Mucosa of descending colon (tissue), 3 donors: ENCODE measurements at regions not wholly inside any gene's neighbourhood (a gene's known extent, or its start where the extent isn't known, plus 50 kb on each side); places are given as distances from the start of the nearest gene placed in this dataset.

Experiments
- ATAC-seq: fragments of 200-7000 bp; cut with Tn5 transposase; one replicate; pipeline ENCODE4 v1.9.1; 2020; ENCODE audit warnings: mild to moderate bottlenecking, moderate library complexity
- DNase-seq, 3 donors: peaks; one replicate each; pipeline ENCODE4 v3.0.0-alpha.2; 2020
- H3K36me3 ChIP-seq: fragments of 200-600 bp; one replicate; pipeline ENCODE4 v1.8.0; 2021; ENCODE audit warnings: low read depth, mild to moderate bottlenecking
- H3K4me1 ChIP-seq: fragments of 200-600 bp; one replicate; pipeline ENCODE4 v1.8.0; 2021; ENCODE audit warnings: low read depth, mild to moderate bottlenecking
- H3K4me3 ChIP-seq: fragments of 200-600 bp; one replicate; pipeline ENCODE4 v1.8.0; 2021; ENCODE audit warnings: mild to moderate bottlenecking
- H3K9me3 ChIP-seq: fragments of 200-600 bp; one replicate; pipeline ENCODE4 v1.8.0; 2021; ENCODE audit warnings: mild to moderate bottlenecking
- CTCF ChIP-seq: fragments of 200-600 bp; IDR thresholded peaks from one replicate; pipeline ENCODE4 v1.8.0; 2022; ENCODE audit warnings: antibody characterized with exemption, mild to moderate bottlenecking
- intact Hi-C, 2 donors: fragments of 100-400 bp; cut with DNase I in 1 of 2; cut with micrococcal nuclease in 1 of 2; formaldehyde crosslinking; loops; one replicate each; pipeline versions ENCODE4 v1.11.0 to v1.11.1; 2022; cut with DNase I, micrococcal nuclease
- donor health status: DM: no; HTN: no; CAD: no; lungs with moderate emphysema.
- donor health status: DM: no; HTN: no; CAD: no.
- donor health status: DM: no; HTN: yes; CAD: no.

DNA sequence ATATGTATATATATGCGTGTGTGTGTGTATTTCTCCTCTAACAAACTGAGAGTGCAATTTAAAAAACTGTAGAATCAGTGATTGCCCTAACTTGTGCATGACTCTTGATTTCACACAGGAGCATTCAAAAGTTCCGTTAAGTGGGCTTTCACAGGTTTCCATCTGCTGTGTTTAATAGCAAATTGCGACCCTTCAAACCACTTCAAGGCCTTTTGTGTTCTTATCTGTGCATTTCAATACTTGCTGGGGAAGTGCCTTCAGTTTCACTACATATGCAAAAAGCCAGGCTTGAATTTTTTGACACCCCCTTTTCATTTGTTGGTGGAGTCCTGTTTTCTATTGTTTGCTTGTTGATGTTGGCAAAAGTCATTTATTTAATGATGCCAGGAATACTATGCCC lies 158.0 kb downstream of the TM9SF2 start:
- no peaks in the 10 kb centered on the region for H3K36me3 ChIP-seq

DNA sequence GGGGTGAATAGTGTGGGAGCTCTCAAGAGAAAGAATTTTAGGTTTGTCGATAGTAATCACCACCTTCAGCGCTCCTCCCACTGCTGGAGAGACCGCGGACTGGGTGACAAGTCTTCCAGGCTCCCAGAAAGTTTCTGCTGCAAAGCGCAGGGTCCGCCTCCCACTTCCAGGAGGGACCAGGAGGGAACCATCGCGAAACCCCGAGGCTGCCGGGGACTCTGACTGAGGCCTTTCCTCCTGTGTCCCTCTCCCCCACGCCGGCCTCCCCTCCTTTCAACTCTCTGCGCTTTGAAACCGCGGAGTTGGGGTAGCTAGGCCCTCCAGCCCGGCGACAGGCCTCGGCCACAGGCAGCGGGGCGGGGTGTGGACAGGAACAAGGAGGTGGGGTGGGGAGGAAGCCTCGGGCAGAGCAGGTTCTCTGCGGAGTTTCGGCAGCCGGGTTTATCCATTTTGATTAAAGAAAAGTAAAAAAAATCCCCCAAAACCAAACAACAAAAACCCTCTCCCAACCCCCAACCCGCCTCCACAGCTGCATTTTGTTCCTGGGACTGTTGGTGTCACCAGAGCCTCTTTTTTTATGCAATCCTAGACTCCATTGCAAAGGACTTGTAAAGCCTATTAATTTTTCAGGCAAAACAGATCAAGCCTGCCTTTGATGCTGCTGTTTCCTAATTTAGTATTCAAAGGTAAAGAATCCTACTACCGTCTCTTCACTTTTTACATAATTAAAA lies 157.2 kb downstream of the TM9SF2 start:
- DNase-seq (peak; percentile 44 to 74 (median 68)), ATAC-seq (peak; percentile 51)
- peak overlapping the region; percentile 17 for H3K4me3 ChIP-seq
- TF ChIP-seq CTCF = no peak
- peaks cover 14% of the 10 kb centered on the region for H3K4me1 ChIP-seq
- intact Hi-C loops = loop anchor here in 1 of 2 donors (10.0 kb wide), 2 partner anchors 576 to 856 kb away; no protein-coding TSS in a partner anchor
- H3K36me3 ChIP-seq = no peaks in the 10 kb centered on the region
- H3K9me3 ChIP-seq = no peaks in the 10 kb centered on the region

More for the DNA sequence above, 158.0 kb downstream of the TM9SF2 start:
- peaks cover 14% of the 10 kb centered on the region for H3K4me1 ChIP-seq
- H3K4me3 ChIP-seq = no peak overlapping the region
- no peak for DNase-seq
- H3K9me3 ChIP-seq = no peaks in the 10 kb centered on the region
- TF ChIP-seq CTCF = no peak
- intact Hi-C loops = loop anchor here in 1 of 2 donors (10.0 kb wide), 2 partner anchors 576 to 856 kb away; no protein-coding TSS in a partner anchor
- no peak for ATAC-seq

- Histone ChIP-seq H3K9me3 (no peaks in the 10 kb centered on the region), H3K36me3 (no peaks in the 10 kb centered on the region), H3K4me3 (peak overlapping the region; percentile 17), H3K4me1 (peaks cover 14% of the 10 kb centered on the region)
- DNase-seq (peak; percentile 14 to 62 (median 59)), ATAC-seq (peak; percentile 12)
- intact Hi-C loops = loop anchor here in 1 of 2 donors (10.0 kb wide), 2 partner anchors 577 to 857 kb away; no protein-coding TSS in a partner anchor
- TF ChIP-seq CTCF = no peak
Observed at GRCh38 chr13:99657848-99658260, 156.6 kb downstream of the TM9SF2 start.

DNA sequence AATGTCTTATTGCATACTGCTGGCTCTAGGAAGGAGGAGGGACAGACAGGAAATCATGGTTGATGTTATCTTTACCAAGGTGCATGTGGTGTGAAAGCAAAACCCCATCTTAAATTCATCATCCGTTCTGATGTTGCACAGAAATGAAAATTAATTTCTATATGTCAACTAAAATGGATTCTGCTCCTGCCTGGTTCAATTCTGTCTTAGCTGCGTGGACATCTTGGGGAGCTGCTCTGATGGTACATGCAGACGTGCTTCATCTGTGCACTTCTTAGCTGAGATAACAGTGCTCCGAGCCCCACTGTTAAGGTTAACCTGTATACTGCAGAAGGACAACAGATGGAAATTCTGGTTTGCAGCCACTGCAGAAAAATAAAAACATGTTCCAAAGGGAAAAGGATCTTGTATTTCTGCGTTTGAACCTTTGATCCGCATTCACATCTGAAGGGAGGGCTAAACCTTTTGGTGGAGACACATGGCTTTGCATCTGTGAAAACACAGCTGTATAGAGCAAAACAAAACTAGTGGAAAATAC lies 155.6 kb downstream of the TM9SF2 start:
- H3K9me3 ChIP-seq = no peaks in the 10 kb centered on the region
- H3K4me3 ChIP-seq = no peak overlapping the region
- no peak for TF ChIP-seq CTCF
- no peaks in the 10 kb centered on the region for H3K36me3 ChIP-seq
- ATAC-seq = peak; percentile 28
- DNase-seq = no peak
- peaks cover 14% of the 10 kb centered on the region for H3K4me1 ChIP-seq
- intact Hi-C loops = loop anchor here in 1 of 2 donors (10.0 kb wide), 2 partner anchors 578 to 858 kb away; no protein-coding TSS in a partner anchor

DNA sequence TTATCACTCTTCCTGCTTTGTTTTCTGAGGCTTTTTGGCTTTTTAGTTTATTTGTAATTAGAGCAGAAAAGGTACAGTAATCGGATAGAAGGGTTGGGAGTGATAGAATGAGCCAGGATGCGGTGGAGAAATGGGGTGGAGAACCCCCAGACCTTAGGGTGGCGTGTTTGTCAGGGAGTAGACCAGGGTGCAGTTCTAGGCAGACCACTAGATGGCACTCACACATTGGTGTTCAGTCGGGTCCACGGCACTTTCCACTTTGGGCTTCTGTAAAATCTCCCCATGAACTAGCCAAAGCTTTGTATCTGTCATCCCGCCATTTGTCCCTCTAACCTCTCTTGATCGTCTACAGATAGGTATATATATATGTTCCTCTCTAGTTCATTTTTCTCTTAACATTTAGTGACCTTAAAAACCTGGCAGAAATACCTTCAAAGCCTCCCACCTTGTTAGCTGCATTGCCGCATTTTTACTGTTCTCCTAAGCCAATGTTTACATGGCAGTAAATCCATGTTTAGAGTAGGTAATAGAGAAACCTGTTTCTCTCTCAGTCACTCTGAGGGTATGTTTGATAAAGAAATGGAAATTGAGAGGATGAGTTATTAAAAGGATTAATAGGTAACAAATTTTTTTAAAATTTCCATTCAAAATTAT lies 154.9 kb downstream of the TM9SF2 start:
- peak; percentile 86 for TF ChIP-seq CTCF
- Histone ChIP-seq H3K4me1 (peaks cover 14% of the 10 kb centered on the region), H3K9me3 (no peaks in the 10 kb centered on the region), H3K36me3 (no peaks in the 10 kb centered on the region), H3K4me3 (no peak overlapping the region)
- ATAC-seq (peak; percentile 92), DNase-seq (peak in 2 of 3 donors; percentile 72 to 94)
- intact Hi-C loops = loop anchor here in 1 of 2 donors (10.0 kb wide), 2 partner anchors 579 to 859 kb away; no protein-coding TSS in a partner anchor
